ENCODE measurements at regions not wholly inside any gene's neighbourhood (a gene's known extent, or its start where the extent isn't known, plus 50 kb on each side); places are given as distances from the start of the nearest gene placed in this dataset.

- no peak for ATAC-seq
- Mint-ChIP-seq H3K27me3 (ENCODE audit: low read depth in 2 of 2) (peaks cover 6 to 22% of the 10 kb centered on the region in 2 donors), H3K4me1 (peaks cover 0 to 8% of the 10 kb centered on the region in 2 donors), H3K36me3 (no peaks in the 10 kb centered on the region), H3K9me3 (no peaks in the 10 kb centered on the region), H3K27ac (no peak overlapping the region), H3K4me3 (no peak overlapping the region)
- no peak for TF ChIP-seq CTCF (IDR thresholded peaks at IDR 0.05)
- H3K4me1 ChIP-seq (ENCODE audit: control insufficient read depth, insufficient read depth, low read length): no peaks in the 10 kb centered on the region
- no peaks in the 10 kb centered on the region for H3K36me3 ChIP-seq (ENCODE audit: control insufficient read depth, insufficient read depth, low read length)
- no peak for DNase-seq
- H3K4me3 ChIP-seq (ENCODE audit: low read length): no peak overlapping the region
- intact Hi-C loops (cut with micrococcal nuclease): no loop called here
- H3K27me3 ChIP-seq (ENCODE audit: control insufficient read depth, insufficient read depth, low read length): no peaks in the 10 kb centered on the region
- H3K9me3 ChIP-seq (ENCODE audit: control insufficient read depth, insufficient read depth, low read length): no peaks in the 10 kb centered on the region
- WGBS (ENCODE audit: insufficient coverage): 92% methylated on average over 1 of the region's 2 CpGs
- no peak overlapping the region for H3K27ac ChIP-seq (ENCODE audit: low read length)
Measured at GRCh38 chr2:212669761-212670160, 131.2 kb upstream of the ERBB4 start.

GRCh38 chr2:212667751-212668316 is 129.2 kb upstream of the ERBB4 start:
- no peak for TF ChIP-seq CTCF (IDR thresholded peaks at IDR 0.05)
- Mint-ChIP-seq H3K4me1 (peaks cover 0 to 8% of the 10 kb centered on the region in 2 donors), H3K4me3 (no peak overlapping the region), H3K9me3 (no peaks in the 10 kb centered on the region), H3K36me3 (no peaks in the 10 kb centered on the region), H3K27me3 (ENCODE audit: low read depth in 2 of 2) (peaks cover 7 to 10% of the 10 kb centered on the region in 2 donors), H3K27ac (no peak overlapping the region)
- intact Hi-C loops (cut with micrococcal nuclease): no loop called here
- DNase-seq: no peak
- Histone ChIP-seq H3K27me3 (ENCODE audit: control insufficient read depth, insufficient read depth, low read length) (no peaks in the 10 kb centered on the region), H3K4me3 (ENCODE audit: low read length) (no peak overlapping the region), H3K27ac (ENCODE audit: low read length) (no peak overlapping the region), H3K36me3 (ENCODE audit: control insufficient read depth, insufficient read depth, low read length) (no peaks in the 10 kb centered on the region), H3K9me3 (ENCODE audit: control insufficient read depth, insufficient read depth, low read length) (no peaks in the 10 kb centered on the region), H3K4me1 (ENCODE audit: control insufficient read depth, insufficient read depth, low read length) (no peaks in the 10 kb centered on the region)
- ATAC-seq: no peak

GRCh38 chr2:212665948-212666347 is 127.3 kb upstream of the ERBB4 start:
- no peak overlapping the region for H3K4me3 ChIP-seq (ENCODE audit: low read length)

More at GRCh38 chr2:212665948-212666347, 127.3 kb upstream of the ERBB4 start:
- no peaks in the 10 kb centered on the region for H3K36me3 ChIP-seq (ENCODE audit: control insufficient read depth, insufficient read depth, low read length)
- Mint-ChIP-seq H3K36me3 (no peaks in the 10 kb centered on the region), H3K9me3 (no peaks in the 10 kb centered on the region), H3K27ac (no peak overlapping the region), H3K4me3 (no peak overlapping the region), H3K27me3 (ENCODE audit: low read depth in 2 of 2) (peaks cover 12% of the 10 kb centered on the region in 2 donors), H3K4me1 (peaks cover 0 to 8% of the 10 kb centered on the region in 2 donors)
- no peak overlapping the region for H3K27ac ChIP-seq (ENCODE audit: low read length)
- H3K27me3 ChIP-seq (ENCODE audit: control insufficient read depth, insufficient read depth, low read length): peaks cover 4% of the 10 kb centered on the region
- no peak for TF ChIP-seq CTCF (IDR thresholded peaks at IDR 0.05)
- intact Hi-C loops (cut with micrococcal nuclease): no loop called here
- no peaks in the 10 kb centered on the region for H3K4me1 ChIP-seq (ENCODE audit: control insufficient read depth, insufficient read depth, low read length)
- DNase-seq (no peak), ATAC-seq (no peak)
- WGBS (ENCODE audit: insufficient coverage): no CpG with 5 or more reads among the region's 1 CpG
- H3K9me3 ChIP-seq (ENCODE audit: control insufficient read depth, insufficient read depth, low read length): no peaks in the 10 kb centered on the region

All from natural killer cell (primary cell).